Vagina (tissue), 2 donors: ENCODE measurements at regions not wholly inside any gene's neighbourhood (a gene's known extent, or its start where the extent isn't known, plus 50 kb on each side); places are given as distances from the start of the nearest gene placed in this dataset.

Experiments used
- DNase-seq, 2 donors: peaks; one replicate each; pipeline ENCODE4 v3.0.0-alpha.2; 2017; ENCODE audit errors: extremely low spot score in 2 of 2
- H3K27ac ChIP-seq: fragments of 200-600 bp; sonication (generic); one replicate; pipeline ENCODE4 v1.5.1; 2019
- H3K27me3 ChIP-seq: fragments of 200-600 bp; sonication (generic); one replicate; pipeline ENCODE4 v1.5.1; 2019
- H3K36me3 ChIP-seq, 2 donors: fragments of 200-600 bp; sonication (generic); one replicate each; pipeline ENCODE4 v1.5.1; 2017 to 2019
- H3K4me1 ChIP-seq: fragments of 200-600 bp; sonication (generic); one replicate; pipeline ENCODE4 v1.5.1; 2019
- H3K4me3 ChIP-seq, 2 donors: fragments of 200-600 bp; sonication (generic); 1 replicate in 1 of 2; 2 replicates in 1 of 2; pipeline ENCODE4 v1.5.1; 2016 to 2019
- H3K9me3 ChIP-seq: fragments of 200-600 bp; sonication (generic); one replicate; pipeline ENCODE4 v1.5.1; 2019
- CTCF ChIP-seq, 3 experiments: fragments of 450-650 bp in 2 of 3; fragments of 200-600 bp in 1 of 3; sonication (generic) in 1 of 3; IDR thresholded peaks; one replicate each; pipeline ENCODE4 v1.5.1; 2017 to 2019; ENCODE audit warnings: antibody characterized with exemption in 3 of 3, mild to moderate bottlenecking in 2 of 3, moderate library complexity in 2 of 3
- POLR2A ChIP-seq, 2 donors: fragments of 450-650 bp; IDR thresholded peaks; one replicate each; pipeline ENCODE4 v1.6.1; 2017; ENCODE audit warnings: antibody characterized with exemption in 2 of 2, mild to moderate bottlenecking in 2 of 2, moderate library complexity in 2 of 2
- POLR2AphosphoS5 ChIP-seq, 2 donors: sonication (generic); formaldehyde crosslinking; IDR thresholded peaks; one replicate each; pipeline ENCODE4 v1.9.0; 2017; ENCODE audit warnings: antibody characterized with exemption in 2 of 2, mild to moderate bottlenecking in 2 of 2, low read depth in 1 of 2; ENCODE audit not compliant: insufficient read depth in 1 of 2
- intact Hi-C: fragments of 100-400 bp; cut with DNase I; formaldehyde crosslinking; loops from one replicate; pipeline ENCODE4 v1.15.1; 2023

- DNase-seq: no peak
- Histone ChIP-seq H3K36me3 (no peaks in the 10 kb centered on the region), H3K27ac (no peak overlapping the region), H3K4me1 (no peaks in the 10 kb centered on the region), H3K4me3 (no peak overlapping the region), H3K27me3 (no peaks in the 10 kb centered on the region), H3K9me3 (no peaks in the 10 kb centered on the region)
- intact Hi-C loops: no loop called here
- no peak for TF ChIP-seq CTCF (IDR thresholded peaks at IDR 0.05)
- TF ChIP-seq POLR2A (IDR thresholded peaks at IDR 0.05): no peak
- no peak for TF ChIP-seq POLR2AphosphoS5 (IDR thresholded peaks at IDR 0.05; ENCODE audit: insufficient read depth in 1 of 2, low read depth in 1 of 2)
Measured at GRCh38 chr2:38497670-38498037, 105.1 kb downstream of the HNRNPLL start.

- intact Hi-C loops: no loop called here
- no peak for DNase-seq
- Histone ChIP-seq H3K9me3 (no peaks in the 10 kb centered on the region), H3K4me1 (no peaks in the 10 kb centered on the region), H3K27me3 (no peaks in the 10 kb centered on the region), H3K36me3 (no peaks in the 10 kb centered on the region), H3K4me3 (no peak overlapping the region), H3K27ac (no peak overlapping the region)
- no peak for TF ChIP-seq POLR2A (IDR thresholded peaks at IDR 0.05)
- TF ChIP-seq CTCF (IDR thresholded peaks at IDR 0.05): no peak
- no peak for TF ChIP-seq POLR2AphosphoS5 (IDR thresholded peaks at IDR 0.05; ENCODE audit: insufficient read depth in 1 of 2, low read depth in 1 of 2)
Measured at GRCh38 chr2:38496927-38497669, 105.6 kb downstream of the HNRNPLL start.

- H3K9me3 ChIP-seq: no peaks in the 10 kb centered on the region
- intact Hi-C loops: no loop called here
- H3K4me3 ChIP-seq: no peak overlapping the region
- H3K36me3 ChIP-seq: no peaks in the 10 kb centered on the region
- no peak overlapping the region for H3K27ac ChIP-seq
- no peak for DNase-seq
- TF ChIP-seq POLR2A (IDR thresholded peaks at IDR 0.05) (no peak), CTCF (IDR thresholded peaks at IDR 0.05) (no peak), POLR2AphosphoS5 (IDR thresholded peaks at IDR 0.05; ENCODE audit: insufficient read depth in 1 of 2, low read depth in 1 of 2) (no peak)
- no peaks in the 10 kb centered on the region for H3K27me3 ChIP-seq
- H3K4me1 ChIP-seq: no peaks in the 10 kb centered on the region
Measured at GRCh38 chr2:38495880-38496279, 106.8 kb downstream of the HNRNPLL start.

GRCh38 chr2:38494394-38494793 lies 108.3 kb downstream of the HNRNPLL start:
- Histone ChIP-seq H3K9me3 (no peaks in the 10 kb centered on the region), H3K4me1 (no peaks in the 10 kb centered on the region), H3K4me3 (no peak overlapping the region), H3K27ac (no peak overlapping the region), H3K27me3 (no peaks in the 10 kb centered on the region), H3K36me3 (no peaks in the 10 kb centered on the region)
- TF ChIP-seq CTCF (IDR thresholded peaks at IDR 0.05): no peak
- no peak for TF ChIP-seq POLR2A (IDR thresholded peaks at IDR 0.05)
- no peak for TF ChIP-seq POLR2AphosphoS5 (IDR thresholded peaks at IDR 0.05; ENCODE audit: insufficient read depth in 1 of 2, low read depth in 1 of 2)
- intact Hi-C loops: no loop called here
- no peak for DNase-seq

- no peak for TF ChIP-seq POLR2AphosphoS5 (IDR thresholded peaks at IDR 0.05; ENCODE audit: insufficient read depth in 1 of 2, low read depth in 1 of 2)
- TF ChIP-seq POLR2A (IDR thresholded peaks at IDR 0.05): no peak
- no peak for TF ChIP-seq CTCF (IDR thresholded peaks at IDR 0.05)
- no peak for DNase-seq
- Histone ChIP-seq H3K4me3 (no peak overlapping the region), H3K4me1 (no peaks in the 10 kb centered on the region), H3K36me3 (no peaks in the 10 kb centered on the region), H3K9me3 (no peaks in the 10 kb centered on the region), H3K27me3 (no peaks in the 10 kb centered on the region), H3K27ac (no peak overlapping the region)
- intact Hi-C loops: no loop called here
Measured at GRCh38 chr2:38492042-38492615, 110.6 kb downstream of the HNRNPLL start.
